HCT116 (cell line): ENCODE measurements at regions not wholly inside any gene's neighbourhood (a gene's known extent, or its start where the extent isn't known, plus 50 kb on each side); places are given as distances from the start of the nearest gene placed in this dataset.

Source experiments
- ATAC-seq: fragments of 200-7000 bp; cut with Tn5 transposase; 2 replicates; pipeline ENCODE4 v1.9.1; 2020; ENCODE audit warnings: mild to moderate bottlenecking, moderate library complexity
- BruUV-seq: library from RNA; stranded (reverse); fragments of 400-500 nt; replicated peaks from 2 replicates; lab custom pipeline; 2021; lab: Mats Ljungman, UMichigan
- CTCF ChIA-PET: fragments of 300-600 bp; sonication (Branson Sonifier 250); formaldehyde crosslinking; loops from one replicate; lab custom pipeline; 2021; ENCODE audit warnings: antibody characterized with exemption; lab: Charles Lee
- POLR2A ChIA-PET: fragments of 300-600, 350-600 bp; sonication (Branson Sonifier 250); formaldehyde crosslinking; loops from one replicate; lab custom pipeline; 2021; ENCODE audit warnings: antibody characterized with exemption; lab: Charles Lee
- RAD21 ChIA-PET, 2 experiments: fragments of 300-600 bp; sonication (Branson Sonifier 250); formaldehyde crosslinking; loops; one replicate each; lab custom pipeline; 2023; ENCODE audit warnings: low total read pairs in 2 of 2; ENCODE audit not compliant: uncharacterized antibody in 2 of 2, unreplicated experiment in 2 of 2, low non-redundant PET in 1 of 2; lab: Charles Lee
- DNase-seq: peaks from one replicate; pipeline ENCODE4 v3.0.0-alpha.2; 2010; ENCODE audit warnings: low read depth, low spot score
- H2AFZ ChIP-seq: fragments of 200-600 bp; shearing (Covaris generic), sonication (generic); 2 replicates; pipeline ENCODE4 v1.6.1; 2017; ENCODE audit warnings: low read depth, mixed run types, mixed read lengths, antibody characterized with exemption, low read length; ENCODE audit not compliant: poor library complexity, severe bottlenecking
- H3K27ac ChIP-seq: 2 replicates; pipeline ENCODE4 v1.5.1; 2012; ENCODE audit warnings: low read depth, low read length
- H3K27me3 ChIP-seq: fragments of 200-600 bp; sonication (generic); 2 replicates; pipeline ENCODE4 v1.6.1; 2016; ENCODE audit warnings: mixed run types, low read length, mixed read lengths; ENCODE audit not compliant: insufficient read depth
- H3K36me3 ChIP-seq, 2 experiments: fragments of 200-500 bp in 1 of 2; fragments of 200-600 bp in 1 of 2; sonication (Bioruptor generic) in 1 of 2; sonication (generic) in 1 of 2; 2 replicates each; pipeline versions ENCODE4 v1.5.1 to v1.6.1; 2014 to 2016; ENCODE audit warnings: low read length in 2 of 2, inconsistent platforms in 1 of 2, mixed read lengths in 1 of 2, mixed run types in 1 of 2; ENCODE audit not compliant: insufficient read depth in 2 of 2, control insufficient read depth in 1 of 2
- H3K4me1 ChIP-seq, 2 experiments: fragments of 200-600 bp in 1 of 2; sonication (generic) in 1 of 2; 2 replicates each; pipeline versions ENCODE4 v1.5.1 to v1.6.1; 2012 to 2017; ENCODE audit warnings: low read length in 2 of 2, inconsistent platforms in 1 of 2, mild to moderate bottlenecking in 1 of 2, mixed read lengths in 1 of 2, mixed run types in 1 of 2, moderate library complexity in 1 of 2; ENCODE audit not compliant: insufficient read depth in 2 of 2, control insufficient read depth in 1 of 2
- H3K4me2 ChIP-seq: fragments of 200-600 bp; sonication (generic); 2 replicates; pipeline ENCODE4 v1.6.1; 2017; ENCODE audit warnings: mixed run types, low read length, mixed read lengths
- H3K4me3 ChIP-seq, 2 experiments: fragments of 200-600 bp in 1 of 2; sonication (generic) in 1 of 2; replicated peaks in 1 of 2; 2 replicates each; pipeline ENCODE4 v1.5.1; 2011 to 2016; ENCODE audit warnings: low read length in 2 of 2, control low read depth in 1 of 2, low read depth in 1 of 2, mild to moderate bottlenecking in 1 of 2, mixed read lengths in 1 of 2, mixed run types in 1 of 2
- H3K79me2 ChIP-seq: fragments of 200-600 bp; sonication (generic); 2 replicates; pipeline ENCODE4 v1.6.1; 2017; ENCODE audit warnings: mild to moderate bottlenecking, mixed run types, low read length, moderate library complexity, mixed read lengths; ENCODE audit not compliant: insufficient read depth
- H3K9ac ChIP-seq: fragments of 200-600 bp; sonication (generic); 2 replicates; pipeline ENCODE4 v1.6.1; 2016; ENCODE audit warnings: low read length, mixed read lengths
- H3K9me2 ChIP-seq: fragments of 200-600 bp; sonication (generic), shearing (Covaris generic); 2 replicates; pipeline ENCODE4 v1.6.1; 2017; ENCODE audit warnings: mixed run types, mild to moderate bottlenecking, moderate library complexity; ENCODE audit not compliant: insufficient read depth
- H3K9me3 ChIP-seq, 2 experiments: fragments of 200-500 bp in 1 of 2; fragments of 200-600 bp in 1 of 2; sonication (Bioruptor generic) in 1 of 2; sonication (generic) in 1 of 2; 2 replicates each; pipeline ENCODE4 v1.6.1; 2014 to 2017; ENCODE audit warnings: low read length in 2 of 2, mixed read lengths in 2 of 2, inconsistent platforms in 1 of 2, low read depth in 1 of 2, mild to moderate bottlenecking in 1 of 2, mixed run types in 1 of 2, moderate library complexity in 1 of 2; ENCODE audit not compliant: control insufficient read depth in 1 of 2, insufficient read depth in 1 of 2
- H4K20me1 ChIP-seq: fragments of 200-600 bp; sonication (generic), shearing (Covaris generic); 2 replicates; pipeline ENCODE4 v1.6.1; 2017; ENCODE audit warnings: mixed run types, mild to moderate bottlenecking, moderate library complexity; ENCODE audit not compliant: insufficient read depth
- CBX3 ChIP-seq: IDR thresholded peaks from 2 replicates; pipeline ENCODE4 v1.6.1; 2012; ENCODE audit warnings: low read depth
- CEBPB ChIP-seq: IDR thresholded peaks from 2 replicates; pipeline ENCODE4 v1.6.1; 2012; ENCODE audit warnings: low read depth
- EZH2 ChIP-seq: fragments of 200-600 bp; sonication (generic); IDR thresholded peaks from 2 replicates; pipeline ENCODE4 v1.6.1; 2017; ENCODE audit warnings: antibody characterized with exemption, mixed run types
- EZH2phosphoT487 ChIP-seq: fragments of 200-600 bp; IDR thresholded peaks from 2 replicates; pipeline ENCODE4 v1.6.1; 2018; ENCODE audit warnings: antibody characterized with exemption, borderline replicate concordance
- MAX ChIP-seq: IDR thresholded peaks from 2 replicates; pipeline ENCODE4 v1.6.1; 2012
- SIN3A ChIP-seq: IDR thresholded peaks from 2 replicates; pipeline ENCODE4 v1.6.1; 2012; ENCODE audit warnings: low read depth
- SP1 ChIP-seq: IDR thresholded peaks from 2 replicates; pipeline ENCODE4 v1.6.1; 2012; ENCODE audit warnings: low read depth
- SRF ChIP-seq: IDR thresholded peaks from 2 replicates; pipeline ENCODE4 v1.6.1; 2012; ENCODE audit warnings: low read depth
- YY1 ChIP-seq: IDR thresholded peaks from 2 replicates; pipeline ENCODE4 v1.6.1; 2011; ENCODE audit warnings: low read length, low read depth, moderate library complexity, mild to moderate bottlenecking; ENCODE audit not compliant: insufficient replicate concordance; ENCODE audit errors: extremely low read depth
- ZBTB33 ChIP-seq: IDR thresholded peaks from 2 replicates; pipeline ENCODE4 v1.6.1; 2011; ENCODE audit warnings: mild to moderate bottlenecking, low read length, moderate library complexity; ENCODE audit not compliant: insufficient replicate concordance; ENCODE audit errors: extremely low read depth
- ZFX ChIP-seq: fragments of 450-650 bp; IDR thresholded peaks from 2 replicates; pipeline ENCODE4 v1.6.1; 2017
- ZNF274 ChIP-seq: fragments of 200-500 bp; sonication (Bioruptor generic); IDR thresholded peaks from 2 replicates; pipeline ENCODE4 v1.6.1; 2014; ENCODE audit warnings: mild to moderate bottlenecking, low read depth, low read length, inconsistent platforms
- intact Hi-C: fragments of 100-400 bp; cut with micrococcal nuclease; formaldehyde crosslinking; loops from 2 replicates; pipeline ENCODE4 v1.10.0; 2022
- TF ChIP-seq, protein P1 (sequence below): IDR thresholded peaks from 2 replicates; pipeline ENCODE4 v1.6.1; 2012; ENCODE audit warnings: low read depth
- TF ChIP-seq, protein P2 (sequence below), 3 experiments: fragments of 200-600 bp in 1 of 3; sonication (generic) in 1 of 3; IDR thresholded peaks in 2 of 3; conservative IDR thresholded peaks in 1 of 3; 2 replicates each; pipeline ENCODE4 v1.5.1; 2012 to 2017; ENCODE audit warnings: low read depth in 2 of 3, low read length in 2 of 3, antibody characterized with exemption in 1 of 3, borderline replicate concordance in 1 of 3, control low read depth in 1 of 3, mild to moderate bottlenecking in 1 of 3, mixed read lengths in 1 of 3, mixed run types in 1 of 3, moderate library complexity in 1 of 3; ENCODE audit not compliant: insufficient read depth in 1 of 3
- TF ChIP-seq, protein P3 (sequence below): IDR thresholded peaks from 2 replicates; pipeline ENCODE4 v1.6.1; 2012

DNA sequence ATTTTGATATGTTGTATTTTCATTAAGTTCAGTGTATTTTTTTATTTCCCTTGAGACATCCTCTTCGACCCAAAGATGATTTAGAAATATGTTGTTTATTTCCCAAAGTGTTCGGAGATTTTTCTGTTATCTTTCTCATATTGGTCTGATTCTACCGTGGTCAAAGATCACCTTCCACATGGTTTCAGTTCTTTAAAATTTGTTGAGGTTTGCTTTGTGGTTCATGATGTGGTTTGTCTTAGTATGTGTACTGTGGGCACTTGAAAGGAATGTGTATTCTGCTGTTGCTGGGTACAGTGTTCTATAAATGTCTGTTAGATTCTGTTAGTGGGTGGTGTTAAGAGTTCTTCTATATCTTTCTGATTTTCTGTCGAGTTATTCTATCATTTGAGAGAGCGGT lies 103.4 kb upstream of the FHIT start:
- RAD21 ChIA-PET, result no interaction called here

More for the DNA sequence above, 103.4 kb upstream of the FHIT start:
- TF ChIP-seq SIN3A, result no peak
- no peak for TF ChIP-seq SRF
- no peak for TF ChIP-seq CBX3
- no peak for TF ChIP-seq MAX
- TF ChIP-seq YY1, result no peak
- TF ChIP-seq SP1, result no peak
- TF ChIP-seq ZNF274, result no peak
- TF ChIP-seq, protein P1, sequence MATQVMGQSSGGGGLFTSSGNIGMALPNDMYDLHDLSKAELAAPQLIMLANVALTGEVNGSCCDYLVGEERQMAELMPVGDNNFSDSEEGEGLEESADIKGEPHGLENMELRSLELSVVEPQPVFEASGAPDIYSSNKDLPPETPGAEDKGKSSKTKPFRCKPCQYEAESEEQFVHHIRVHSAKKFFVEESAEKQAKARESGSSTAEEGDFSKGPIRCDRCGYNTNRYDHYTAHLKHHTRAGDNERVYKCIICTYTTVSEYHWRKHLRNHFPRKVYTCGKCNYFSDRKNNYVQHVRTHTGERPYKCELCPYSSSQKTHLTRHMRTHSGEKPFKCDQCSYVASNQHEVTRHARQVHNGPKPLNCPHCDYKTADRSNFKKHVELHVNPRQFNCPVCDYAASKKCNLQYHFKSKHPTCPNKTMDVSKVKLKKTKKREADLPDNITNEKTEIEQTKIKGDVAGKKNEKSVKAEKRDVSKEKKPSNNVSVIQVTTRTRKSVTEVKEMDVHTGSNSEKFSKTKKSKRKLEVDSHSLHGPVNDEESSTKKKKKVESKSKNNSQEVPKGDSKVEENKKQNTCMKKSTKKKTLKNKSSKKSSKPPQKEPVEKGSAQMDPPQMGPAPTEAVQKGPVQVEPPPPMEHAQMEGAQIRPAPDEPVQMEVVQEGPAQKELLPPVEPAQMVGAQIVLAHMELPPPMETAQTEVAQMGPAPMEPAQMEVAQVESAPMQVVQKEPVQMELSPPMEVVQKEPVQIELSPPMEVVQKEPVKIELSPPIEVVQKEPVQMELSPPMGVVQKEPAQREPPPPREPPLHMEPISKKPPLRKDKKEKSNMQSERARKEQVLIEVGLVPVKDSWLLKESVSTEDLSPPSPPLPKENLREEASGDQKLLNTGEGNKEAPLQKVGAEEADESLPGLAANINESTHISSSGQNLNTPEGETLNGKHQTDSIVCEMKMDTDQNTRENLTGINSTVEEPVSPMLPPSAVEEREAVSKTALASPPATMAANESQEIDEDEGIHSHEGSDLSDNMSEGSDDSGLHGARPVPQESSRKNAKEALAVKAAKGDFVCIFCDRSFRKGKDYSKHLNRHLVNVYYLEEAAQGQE, result no peak
- TF ChIP-seq, protein P2, sequence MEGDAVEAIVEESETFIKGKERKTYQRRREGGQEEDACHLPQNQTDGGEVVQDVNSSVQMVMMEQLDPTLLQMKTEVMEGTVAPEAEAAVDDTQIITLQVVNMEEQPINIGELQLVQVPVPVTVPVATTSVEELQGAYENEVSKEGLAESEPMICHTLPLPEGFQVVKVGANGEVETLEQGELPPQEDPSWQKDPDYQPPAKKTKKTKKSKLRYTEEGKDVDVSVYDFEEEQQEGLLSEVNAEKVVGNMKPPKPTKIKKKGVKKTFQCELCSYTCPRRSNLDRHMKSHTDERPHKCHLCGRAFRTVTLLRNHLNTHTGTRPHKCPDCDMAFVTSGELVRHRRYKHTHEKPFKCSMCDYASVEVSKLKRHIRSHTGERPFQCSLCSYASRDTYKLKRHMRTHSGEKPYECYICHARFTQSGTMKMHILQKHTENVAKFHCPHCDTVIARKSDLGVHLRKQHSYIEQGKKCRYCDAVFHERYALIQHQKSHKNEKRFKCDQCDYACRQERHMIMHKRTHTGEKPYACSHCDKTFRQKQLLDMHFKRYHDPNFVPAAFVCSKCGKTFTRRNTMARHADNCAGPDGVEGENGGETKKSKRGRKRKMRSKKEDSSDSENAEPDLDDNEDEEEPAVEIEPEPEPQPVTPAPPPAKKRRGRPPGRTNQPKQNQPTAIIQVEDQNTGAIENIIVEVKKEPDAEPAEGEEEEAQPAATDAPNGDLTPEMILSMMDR (IDR thresholded peaks at IDR 0.05 in 2 of 3, conservative IDR thresholded peaks at IDR 0.05 in 1 of 3; ENCODE audit: borderline replicate concordance in 1 of 3, insufficient read depth in 1 of 3, low read depth in 2 of 3, low read length in 2 of 3), result no peak
- TF ChIP-seq EZH2phosphoT487, result no peak
- no peak for TF ChIP-seq ZBTB33
- no peak for TF ChIP-seq CEBPB
- no peak for TF ChIP-seq EZH2
- no peak for TF ChIP-seq ZFX
- TF ChIP-seq, protein P3, sequence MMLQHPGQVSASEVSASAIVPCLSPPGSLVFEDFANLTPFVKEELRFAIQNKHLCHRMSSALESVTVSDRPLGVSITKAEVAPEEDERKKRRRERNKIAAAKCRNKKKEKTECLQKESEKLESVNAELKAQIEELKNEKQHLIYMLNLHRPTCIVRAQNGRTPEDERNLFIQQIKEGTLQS, result no peak
- DNase-seq (no peak), ATAC-seq (no peak)
- Histone ChIP-seq H3K4me1 (no peaks in the 10 kb centered on the region), H3K27me3 (peaks cover 15% of the 10 kb centered on the region), H4K20me1 (no peaks in the 10 kb centered on the region), H2AFZ (no peak overlapping the region), H3K9me3 (no peaks in the 10 kb centered on the region), H3K9me2 (no peaks in the 10 kb centered on the region), H3K79me2 (no peaks in the 10 kb centered on the region), H3K36me3 (no peaks in the 10 kb centered on the region), H3K4me2 (no peak overlapping the region), H3K4me3 (no peak overlapping the region), H3K27ac (no peak overlapping the region), H3K9ac (no peak overlapping the region)
- no TSS peak for BruUV-seq
- intact Hi-C loops, result no loop called here
- POLR2A ChIA-PET, result no interaction called here
- CTCF ChIA-PET, result no interaction called here
